ENCODE measurements at regions not wholly inside any gene's neighbourhood (a gene's known extent, or its start where the extent isn't known, plus 50 kb on each side); places are given as distances from the start of the nearest gene placed in this dataset.
A peak's percentile ranks its signal among the peaks of the same experiment; 100 is the strongest.
"Not testable (repeated sequence)": the region's sequence is repeated elsewhere in the genome, so short reads cannot be mapped to it uniquely, and the experiment has no call there.

DNA sequence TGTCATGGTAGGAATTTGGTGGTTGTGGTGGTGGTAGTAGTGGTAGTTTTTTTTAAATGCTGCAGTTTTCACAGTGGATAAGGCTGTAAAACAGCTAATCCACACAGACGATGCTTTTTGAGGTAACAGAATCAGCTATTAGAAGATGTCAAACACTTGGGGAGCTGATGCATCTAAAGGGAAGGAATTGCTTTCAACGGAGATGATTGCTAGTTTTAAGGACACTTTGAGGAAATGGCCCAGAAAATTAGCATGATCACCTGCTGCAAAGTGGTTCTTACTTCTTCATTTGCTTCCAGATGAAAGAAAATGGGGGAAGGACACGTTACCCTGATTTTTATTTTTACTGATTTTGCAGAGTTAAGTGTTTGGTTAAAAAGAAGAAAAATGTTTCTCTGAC, 178.2 kb upstream of the ATP10B start:
- DNase-seq = peak; percentile 52

DNA sequence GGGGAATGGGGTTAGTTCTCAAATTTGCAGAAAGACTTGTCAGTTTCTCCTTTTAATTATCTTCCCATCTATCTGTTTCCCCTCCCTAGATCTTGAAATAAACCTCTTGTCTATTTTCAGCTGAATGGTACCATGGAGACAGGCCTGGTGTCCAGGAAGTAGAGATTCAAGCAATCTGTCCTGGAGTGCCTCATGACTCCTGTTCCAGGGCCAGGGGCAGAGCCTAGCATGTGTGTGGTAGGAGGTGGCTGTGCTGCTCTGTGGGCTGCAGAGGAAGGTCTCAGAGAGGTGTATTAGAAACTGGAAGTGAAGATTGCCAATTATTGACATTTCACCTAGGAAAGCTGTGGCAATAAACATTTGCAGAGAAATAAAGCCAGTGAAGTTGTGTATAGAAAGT, 175.8 kb upstream of the ATP10B start:
- no peak for DNase-seq

DNA sequence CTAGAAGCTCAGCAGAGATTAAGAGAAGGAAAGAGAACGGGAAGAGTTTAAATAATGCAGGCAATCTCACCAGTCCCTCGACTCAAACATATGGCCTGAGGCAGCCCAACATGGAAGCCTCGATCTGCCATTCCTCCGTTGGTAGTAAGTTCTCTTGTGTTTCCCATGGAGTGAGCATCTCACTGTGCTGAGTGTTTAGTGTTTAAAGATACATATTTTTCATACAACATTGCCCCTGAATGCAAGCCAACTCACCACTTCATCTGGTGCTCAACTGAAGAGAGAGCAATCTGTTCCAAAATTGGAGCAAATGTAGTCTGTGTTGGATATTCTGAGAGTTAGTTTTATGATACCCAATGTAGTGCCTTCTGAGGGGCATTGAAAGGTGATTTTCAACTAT, 171.5 kb upstream of the ATP10B start:
- peak; percentile 37 for DNase-seq

DNA sequence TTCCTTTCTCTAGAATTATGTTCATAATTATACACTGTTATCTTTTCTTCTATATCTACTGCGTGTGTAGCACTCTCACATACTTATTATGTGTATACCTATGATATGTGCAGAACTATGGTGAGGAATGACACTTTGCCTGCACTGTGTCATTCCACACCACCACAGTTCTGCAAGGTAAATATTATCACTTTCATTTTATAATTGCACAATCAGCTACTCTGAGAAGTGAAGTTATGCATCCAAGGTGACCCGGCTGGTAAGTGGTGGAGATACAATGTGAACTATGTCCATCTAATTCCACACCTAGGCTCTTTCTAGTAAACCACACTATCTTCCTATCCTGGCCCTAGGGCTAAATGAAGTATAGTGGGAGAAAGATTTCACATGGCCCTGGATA, 170.1 kb upstream of the ATP10B start:
- no peak for DNase-seq

DNA sequence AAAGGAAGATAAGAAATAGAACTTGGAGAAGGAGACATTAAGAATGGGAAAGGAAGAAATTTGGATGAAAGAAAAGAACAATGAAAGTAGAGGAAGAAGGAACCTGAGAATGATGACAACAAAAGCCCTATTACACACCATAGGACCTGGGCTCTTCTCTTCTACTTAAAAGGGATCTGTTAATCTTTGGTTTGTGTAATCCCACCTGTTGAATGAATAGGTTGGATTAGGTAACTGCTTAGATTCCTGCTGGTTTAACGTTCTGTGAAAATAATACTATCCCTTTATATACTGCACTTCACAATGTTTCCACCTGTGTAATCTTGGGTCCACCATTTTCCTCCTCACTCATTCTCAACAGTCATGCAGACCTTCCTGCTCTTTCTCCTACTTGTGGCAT, 157.8 kb upstream of the ATP10B start:
- DNase-seq = no peak

DNA sequence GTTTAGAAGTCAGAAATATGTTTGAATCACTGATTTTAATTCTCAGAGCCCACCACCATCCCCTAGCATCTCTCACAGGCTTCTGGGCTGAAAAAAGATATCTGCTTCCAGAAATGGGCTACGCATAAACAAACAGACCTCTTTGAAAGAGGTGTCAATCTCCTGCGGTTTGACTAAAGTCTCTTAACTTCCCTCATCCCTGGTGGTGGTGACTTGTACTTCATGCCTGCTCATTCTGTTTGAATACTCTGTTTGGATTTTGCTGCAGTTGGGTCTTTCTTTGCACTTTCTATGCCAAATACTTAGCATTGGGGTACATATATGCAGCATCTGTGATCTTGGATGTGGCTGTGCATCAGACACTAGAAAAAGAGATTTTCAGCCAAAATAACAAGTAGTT, 157.2 kb upstream of the ATP10B start:
- DNase-seq = no peak

DNA sequence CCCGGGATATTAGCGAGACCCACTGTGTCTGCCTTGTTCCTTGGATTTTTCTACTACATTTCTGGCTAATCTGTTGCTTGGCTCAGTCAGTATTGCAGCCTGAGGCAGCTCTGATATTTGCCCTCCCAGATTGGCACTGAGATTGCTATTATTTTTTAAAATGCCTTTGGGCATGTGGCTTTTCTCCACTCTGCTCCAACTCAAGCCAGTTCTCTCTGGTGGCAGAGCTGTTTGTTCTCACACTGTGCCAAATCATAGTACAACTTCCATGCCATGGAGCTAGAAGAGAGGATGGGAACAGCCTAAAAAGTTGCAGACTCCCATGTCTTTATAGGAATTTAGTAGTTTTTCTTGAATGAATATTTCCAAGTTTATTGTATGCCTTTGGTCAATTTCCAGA, 155.9 kb upstream of the ATP10B start:
- no peak for DNase-seq

DNA sequence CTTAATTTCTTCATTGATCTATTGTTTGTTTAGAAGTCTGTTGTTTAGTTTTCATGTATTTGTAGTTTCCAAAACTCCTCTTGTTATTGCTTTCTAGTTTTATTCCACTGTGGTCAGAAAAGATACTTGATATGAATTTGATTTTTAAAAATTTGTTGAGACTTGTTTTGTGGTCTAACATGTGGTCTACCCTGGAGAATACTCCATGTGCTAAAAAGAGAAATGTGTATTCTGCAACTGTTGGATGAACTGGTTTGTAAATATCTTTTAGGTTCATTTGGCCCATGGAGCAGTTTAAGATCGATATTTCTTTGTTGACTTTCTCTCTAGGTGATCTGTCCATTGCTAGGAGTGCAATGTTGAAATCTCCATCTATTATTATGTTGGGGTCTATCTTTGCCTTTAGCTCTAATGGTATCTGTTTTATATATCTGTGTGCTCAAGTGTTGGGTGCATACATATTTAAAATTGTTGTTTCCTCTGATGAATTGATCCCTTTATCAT, 150.6 kb upstream of the ATP10B start:
- DNase-seq = peak; percentile 8

DNA sequence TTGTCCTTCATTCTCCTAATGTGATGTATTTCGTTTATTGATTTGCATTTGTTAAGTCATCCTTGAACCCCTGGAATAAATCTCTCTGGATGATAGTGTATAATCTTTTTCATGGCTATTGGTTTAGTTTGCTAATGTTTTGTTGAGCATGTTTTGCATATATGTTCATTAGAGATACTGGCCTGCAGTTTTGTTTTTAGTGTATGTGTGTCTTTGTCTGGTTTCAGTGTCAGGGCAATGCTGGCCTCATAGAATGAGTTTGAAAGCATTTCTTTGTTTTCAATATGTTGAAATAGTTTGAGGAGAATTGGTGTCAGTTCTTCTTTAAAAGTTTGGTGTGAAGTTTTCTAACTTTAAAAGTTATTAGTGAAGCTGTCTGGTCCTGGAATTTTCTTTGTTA, 149.6 kb upstream of the ATP10B start:
- no peak for DNase-seq

DNA sequence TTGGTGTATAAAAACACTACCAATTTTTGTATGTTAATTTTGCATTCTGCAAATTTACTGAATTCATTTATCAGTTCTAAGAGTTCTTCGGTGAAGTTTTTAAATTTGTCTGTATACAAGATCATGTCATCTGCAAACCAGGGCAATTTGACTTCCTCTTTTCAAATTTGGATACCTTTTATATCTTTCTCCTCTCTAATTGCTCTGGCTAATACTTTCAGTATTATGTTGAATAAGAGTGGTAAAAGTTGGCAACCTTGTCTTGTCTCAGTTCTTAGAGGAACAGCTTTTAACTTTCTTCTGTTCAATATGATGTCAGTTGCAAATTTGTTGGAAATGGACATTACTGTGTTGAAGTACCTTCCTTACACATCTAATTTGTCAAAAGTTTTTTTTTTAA, 149.1 kb upstream of the ATP10B start:
- not testable (repeated sequence) for DNase-seq

DNA sequence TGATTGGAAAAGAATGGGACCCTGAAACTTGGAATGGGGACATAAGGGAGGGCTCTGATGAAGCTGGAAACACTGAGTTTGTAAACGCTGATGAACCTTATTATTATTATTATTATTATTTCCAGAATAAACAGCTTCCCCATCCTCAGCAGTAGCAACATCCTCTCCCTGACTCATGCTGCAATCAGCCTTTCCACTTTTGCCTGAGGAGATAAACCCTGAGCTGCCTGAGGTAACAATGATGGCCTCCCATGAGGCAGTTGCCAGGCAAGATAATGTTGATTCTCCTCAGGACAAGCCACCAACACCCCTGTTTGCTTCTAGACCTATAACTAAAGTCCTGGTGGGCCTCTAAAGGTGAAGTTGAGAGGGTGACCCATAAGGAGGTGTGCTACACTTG, 139.2 kb upstream of the ATP10B start:
- no peak for DNase-seq

DNA sequence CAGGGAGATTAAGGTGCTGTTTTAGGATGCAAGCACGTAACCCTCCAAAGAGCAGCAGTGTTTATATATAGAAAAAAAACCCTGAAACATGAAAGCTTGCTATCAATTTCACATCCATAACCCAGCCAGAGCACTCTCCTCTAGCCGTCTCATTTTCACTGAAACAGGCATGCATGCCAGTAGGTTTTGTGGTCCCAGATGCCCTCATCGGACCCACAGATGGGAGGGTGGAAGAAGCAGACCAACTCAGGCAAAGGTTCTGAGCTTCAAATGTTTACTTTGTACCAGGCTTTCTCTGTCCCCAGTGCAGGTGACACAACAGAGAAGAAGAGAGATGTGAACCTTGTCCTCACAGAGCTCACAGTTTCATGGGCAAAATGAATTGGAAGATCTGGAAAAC, 127.4 kb upstream of the ATP10B start:
- DNase-seq = no peak

DNA sequence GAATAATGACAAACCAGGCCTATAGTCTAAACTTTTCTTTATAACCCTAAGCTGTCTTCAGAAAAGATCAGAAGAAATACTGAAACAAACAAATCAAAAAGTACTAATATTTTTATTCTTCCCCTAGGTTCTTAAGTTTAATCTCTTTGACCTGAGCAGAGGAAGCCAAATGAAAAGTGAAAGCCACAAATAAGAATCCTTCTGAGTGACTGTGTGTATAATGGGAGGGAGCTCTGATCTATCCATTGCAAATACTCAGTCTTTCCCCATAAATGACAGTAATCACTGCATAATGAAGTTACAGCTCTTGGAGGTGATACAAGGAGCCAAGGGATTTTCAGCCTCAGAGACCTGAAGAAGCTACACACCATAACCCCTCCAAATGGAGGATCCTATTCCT, 126.9 kb upstream of the ATP10B start:
- no peak for DNase-seq

DNA sequence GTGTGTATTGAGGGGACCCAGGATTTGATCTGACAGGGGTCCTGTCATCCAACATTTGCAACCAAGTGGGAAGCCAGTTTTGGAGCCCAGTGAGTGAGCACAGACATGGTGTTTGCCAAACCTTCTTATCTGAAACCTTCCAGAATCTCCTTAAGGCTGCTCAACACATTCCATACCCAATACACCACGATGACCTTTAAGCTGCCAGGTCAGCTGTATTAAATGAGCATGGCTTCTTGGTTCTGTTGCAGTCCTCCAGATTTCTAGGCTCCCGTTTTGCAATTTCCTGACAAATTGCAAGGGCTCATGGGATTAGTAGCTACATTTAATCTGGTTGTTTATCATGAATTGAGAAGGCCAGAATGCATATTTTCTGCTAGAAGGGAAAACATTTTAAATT, 124.2 kb upstream of the ATP10B start:
- no peak for DNase-seq

DNA sequence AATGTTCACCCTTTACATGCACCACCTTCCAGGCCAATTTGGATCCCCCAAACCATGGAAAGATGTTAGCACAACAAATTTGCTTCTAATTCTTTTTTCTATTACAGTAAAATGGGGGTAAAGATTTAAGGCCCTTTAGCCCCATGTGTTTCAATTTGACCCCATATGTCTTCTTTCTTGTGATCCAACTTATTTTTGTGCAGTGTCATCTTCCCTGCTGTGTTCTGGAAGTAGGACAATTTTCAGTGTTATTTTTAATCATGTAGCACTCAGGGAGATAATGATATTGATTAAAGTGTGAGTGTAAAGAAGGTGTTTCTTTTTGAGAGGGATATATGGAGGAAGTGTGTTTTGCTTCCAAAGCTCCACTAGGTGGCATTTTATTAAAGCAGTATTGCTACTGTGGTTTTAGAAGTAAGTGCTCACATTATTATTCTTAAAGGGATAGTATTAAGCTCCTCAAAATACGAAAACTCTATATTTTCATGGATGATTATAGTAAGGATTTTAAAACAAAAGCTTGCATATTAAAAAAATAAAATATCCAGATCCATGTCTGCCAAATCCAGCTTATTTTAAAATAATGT, 118.7 kb upstream of the ATP10B start:
- no peak for DNase-seq

DNA sequence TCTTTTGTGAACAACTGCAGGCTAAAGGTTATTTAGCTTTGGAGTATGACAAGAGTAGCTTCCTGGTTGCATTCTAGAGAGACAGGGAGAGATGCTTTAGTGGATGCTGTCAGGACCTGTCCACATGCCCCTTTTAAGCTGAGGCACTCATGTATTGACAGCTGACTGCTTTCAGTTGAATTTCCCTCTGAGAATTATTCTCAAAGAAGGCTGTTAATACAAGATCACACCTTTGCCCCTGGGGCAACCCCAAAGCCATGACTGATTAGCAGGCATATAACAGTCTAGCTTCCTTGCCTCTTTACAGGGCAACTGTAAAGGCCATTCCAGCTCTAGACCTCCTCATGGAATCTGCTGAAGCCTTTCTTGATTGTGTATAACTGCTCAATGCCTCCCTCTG, 117.6 kb upstream of the ATP10B start:
- DNase-seq = no peak

DNA sequence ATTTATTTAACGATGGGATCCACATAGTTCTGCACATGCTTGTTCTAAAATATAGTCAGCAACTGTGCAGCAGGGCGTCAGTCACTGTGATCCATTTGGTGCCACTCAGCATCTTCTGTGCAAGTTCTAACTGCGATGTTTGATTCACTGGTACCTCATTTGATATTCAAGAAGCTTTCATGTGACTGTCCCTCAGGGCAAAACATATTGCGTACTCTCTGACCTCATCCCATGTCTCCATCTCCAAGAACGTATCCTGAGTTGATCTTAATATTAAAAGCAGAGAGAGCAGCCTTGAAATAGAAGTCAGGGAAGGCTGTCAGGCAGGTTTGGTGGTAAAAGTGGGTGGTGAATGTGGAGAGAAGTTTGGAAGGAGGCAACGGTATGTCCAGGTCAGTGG, 116.5 kb upstream of the ATP10B start:
- no peak for DNase-seq

DNA sequence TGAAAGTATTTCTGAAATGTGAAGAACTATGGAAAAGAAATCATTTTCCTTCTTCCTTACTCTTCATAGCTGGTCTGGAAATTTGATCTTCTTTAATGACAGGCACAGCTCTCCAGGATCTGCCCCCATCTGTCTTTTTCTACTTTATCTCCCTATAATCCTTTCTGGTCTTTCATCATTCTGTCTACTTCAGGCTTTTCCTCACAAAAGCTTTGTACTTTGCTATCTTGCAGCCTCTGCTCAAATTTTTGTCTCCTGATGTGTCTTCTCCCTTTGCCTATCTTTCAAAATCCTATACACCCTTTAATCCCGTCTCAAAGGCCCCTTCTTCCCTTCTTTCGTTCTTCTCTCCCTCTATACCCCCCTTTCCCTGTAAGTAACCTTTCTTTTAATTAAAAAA, 114.9 kb upstream of the ATP10B start:
- no peak for DNase-seq

DNA sequence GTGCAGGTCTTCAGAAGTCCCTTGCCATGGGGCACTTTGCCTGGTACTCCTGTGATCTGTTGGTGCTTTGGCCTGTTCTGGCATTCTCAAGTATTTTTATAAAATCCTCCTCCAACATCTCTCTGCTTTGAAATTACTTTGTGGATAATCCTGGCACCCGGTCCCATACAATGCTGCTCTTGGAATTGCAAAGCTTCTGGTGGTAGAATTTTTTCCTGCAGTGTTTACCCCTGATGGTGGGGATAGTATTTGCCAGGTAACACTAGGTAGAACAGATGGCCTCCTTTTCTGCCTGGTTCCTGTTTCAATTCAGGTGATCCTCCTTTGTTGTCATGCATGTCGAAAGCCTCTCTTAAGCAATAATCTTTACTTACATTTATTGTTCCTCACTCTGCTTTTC, 109.8 kb upstream of the ATP10B start:
- DNase-seq = no peak

DNA sequence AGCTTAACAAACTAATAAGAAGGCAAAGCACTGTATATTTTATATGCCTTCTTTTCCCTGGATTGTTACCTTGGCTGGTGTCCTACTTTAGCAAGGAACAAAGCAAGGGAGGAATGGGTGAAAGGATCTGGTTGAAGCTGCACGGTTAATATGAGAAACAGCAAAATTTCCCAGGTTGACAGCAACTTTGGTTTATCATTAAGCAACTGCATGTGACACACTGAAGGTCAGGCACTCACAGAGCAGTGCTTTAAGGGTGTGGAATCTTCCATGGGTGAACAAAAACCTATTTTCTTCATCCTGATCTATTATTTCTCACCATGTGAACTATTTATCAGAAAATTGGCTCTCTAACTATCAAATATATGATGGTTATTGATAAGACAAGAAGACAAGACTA, 109.0 kb upstream of the ATP10B start:
- no peak for DNase-seq

DNA sequence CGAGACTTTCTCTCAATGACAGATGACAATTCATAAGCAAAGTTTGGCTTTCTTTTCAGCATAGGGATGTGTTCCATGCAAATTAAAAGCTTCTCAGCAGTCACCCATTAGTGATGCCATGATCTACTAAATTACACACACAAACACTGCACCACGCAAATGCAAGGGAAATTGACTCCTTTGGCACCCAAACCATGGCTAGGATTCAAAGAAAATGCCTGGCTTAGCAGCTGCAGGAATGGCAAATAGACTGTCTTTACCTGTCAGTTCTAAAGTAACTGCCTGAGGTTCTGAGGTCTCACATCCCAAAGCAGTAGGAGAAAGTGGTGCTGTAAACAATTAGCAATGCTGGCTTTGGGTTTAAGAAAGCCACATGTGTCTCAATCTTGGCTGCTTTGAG, 108.6 kb upstream of the ATP10B start:
- DNase-seq = no peak

DNA sequence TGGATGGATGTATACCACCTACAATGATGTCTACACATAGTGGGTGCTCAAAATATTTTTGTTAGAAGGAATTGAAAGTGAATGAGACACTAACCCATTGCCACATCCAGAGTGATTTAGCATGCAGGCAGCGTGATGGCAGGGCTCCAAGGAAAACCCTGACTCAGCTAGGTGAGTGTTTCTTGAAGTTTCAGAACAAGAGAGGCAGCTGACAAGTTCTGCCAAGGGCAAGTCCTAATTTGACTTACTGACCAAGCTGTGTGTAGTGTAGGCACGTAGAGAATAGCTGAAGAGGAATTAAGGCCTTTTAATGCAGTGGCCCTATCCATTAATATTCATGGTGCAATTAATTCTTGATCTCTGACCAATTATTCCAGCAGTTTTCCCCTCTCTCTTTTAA, 107.8 kb upstream of the ATP10B start:
- no peak for DNase-seq

DNA sequence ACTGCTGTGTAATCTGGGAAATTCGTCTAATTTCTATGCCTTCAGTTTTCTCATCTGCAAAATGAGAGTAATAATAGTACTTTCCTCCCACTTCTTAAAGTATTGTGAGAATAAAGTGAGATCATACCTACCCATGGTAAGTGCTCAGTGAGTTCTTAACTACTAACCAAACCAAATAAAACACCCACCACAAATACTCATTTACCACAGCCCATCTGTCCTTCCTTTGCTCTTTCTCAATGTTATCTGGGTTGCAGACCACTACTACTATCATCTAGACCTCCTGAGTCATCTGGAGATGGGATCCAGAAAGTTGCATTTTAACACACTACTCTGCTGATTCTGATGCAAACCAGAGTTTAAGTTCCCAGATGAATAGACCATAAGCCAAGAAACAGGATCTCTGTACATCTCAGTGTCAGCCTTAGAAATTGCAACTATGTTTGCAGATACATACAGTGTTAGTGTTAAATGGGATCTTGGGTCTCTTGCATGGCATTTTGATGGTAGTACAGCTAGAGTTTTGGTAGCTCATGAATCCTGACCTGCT, 105.4 kb upstream of the ATP10B start:
- no peak for DNase-seq

DNA sequence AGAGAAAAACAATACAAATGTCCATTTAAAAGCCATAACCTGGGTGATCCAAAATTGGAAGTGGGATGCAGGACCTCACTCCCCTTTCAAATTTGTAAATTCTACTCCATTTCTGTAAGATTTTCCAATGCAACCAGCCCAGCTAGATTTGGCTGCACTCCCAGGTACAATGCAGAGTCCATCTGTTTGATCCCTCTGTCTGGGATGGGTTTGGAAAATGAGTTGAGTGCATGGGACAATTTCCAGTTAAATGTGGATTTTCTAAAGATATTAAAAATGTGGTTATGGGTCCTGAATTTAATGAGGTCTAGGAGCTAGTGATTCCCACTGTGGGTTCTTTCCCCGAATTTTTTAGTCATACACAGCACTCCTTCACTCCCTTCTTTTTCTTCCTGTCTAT, 104.0 kb upstream of the ATP10B start:
- no peak for DNase-seq

DNA sequence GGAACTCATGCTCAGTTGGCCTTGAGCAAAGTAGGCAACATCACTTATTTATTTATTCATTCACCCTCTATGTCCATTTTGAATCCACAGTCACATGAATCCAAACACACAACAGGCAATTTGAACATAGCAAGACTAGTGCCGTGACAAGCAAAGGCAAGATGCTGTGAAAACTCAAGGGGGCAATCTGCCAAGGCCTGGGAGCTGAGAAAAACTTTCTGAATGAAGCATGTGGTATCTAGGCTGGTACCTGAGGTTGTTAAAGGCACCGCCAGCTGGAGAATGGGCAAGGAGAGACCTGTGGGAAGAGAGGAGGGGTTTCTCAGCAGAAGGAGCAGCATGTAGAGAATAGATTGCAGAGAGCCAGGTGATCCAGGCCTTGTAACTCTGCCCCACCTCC, 98.3 kb upstream of the ATP10B start:
- DNase-seq = no peak

DNA sequence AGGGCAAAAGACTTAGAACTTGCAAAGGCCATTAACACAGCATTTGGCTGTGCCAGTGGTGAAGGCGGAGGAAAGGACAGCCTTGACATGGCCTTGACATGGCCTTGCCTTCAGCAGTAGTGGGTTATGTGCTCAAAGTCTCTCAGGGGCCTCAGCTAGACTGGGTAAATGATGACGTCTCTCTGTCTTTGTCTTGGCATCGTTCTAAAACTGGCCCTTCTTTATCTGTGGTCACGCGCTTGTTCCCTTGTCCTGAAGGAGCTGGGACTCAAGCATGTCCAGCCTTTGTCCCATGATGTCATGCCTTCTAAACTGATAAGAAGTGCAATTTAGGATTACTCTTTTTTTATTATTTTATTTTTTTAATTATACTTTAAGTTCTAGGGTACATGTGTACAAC, 88.7 kb upstream of the ATP10B start:
- no peak for DNase-seq
